Transverse colon (tissue), 4 donors: ENCODE measurements at regions not wholly inside any gene's neighbourhood (a gene's known extent, or its start where the extent isn't known, plus 50 kb on each side); places are given as distances from the start of the nearest gene placed in this dataset.

Source experiments
- DNase-seq: peaks from one replicate; pipeline ENCODE4 v3.0.0-alpha.2; 2019
- H3K27ac ChIP-seq, 4 donors: fragments of 200-600 bp; sonication (generic); 2 replicates each; pipeline ENCODE4 v1.5.1; 2016 to 2018; ENCODE audit warnings: inconsistent platforms in 4 of 4
- H3K27me3 ChIP-seq: fragments of 200-600 bp; sonication (generic); 2 replicates; pipeline ENCODE4 v1.5.1; 2017; ENCODE audit warnings: inconsistent platforms
- H3K36me3 ChIP-seq, 4 donors: fragments of 200-600 bp; sonication (generic); 2 replicates each; pipeline ENCODE4 v1.5.1; 2017 to 2019; ENCODE audit warnings: inconsistent platforms in 4 of 4
- H3K4me1 ChIP-seq, 4 donors: fragments of 200-600 bp; sonication (generic); 2 replicates each; pipeline ENCODE4 v1.5.1; 2017 to 2020; ENCODE audit warnings: inconsistent platforms in 4 of 4
- H3K4me3 ChIP-seq, 4 donors: fragments of 200-600 bp; sonication (generic); 1 replicate in 1 of 4; 2 replicates in 3 of 4; pipeline versions ENCODE4 v1.5.1 to v1.6.1; 2017 to 2019; ENCODE audit warnings: inconsistent platforms in 4 of 4
- H3K9me3 ChIP-seq, 2 donors: fragments of 200-600 bp; sonication (generic); 2 replicates each; pipeline ENCODE4 v1.5.1; 2017 to 2019; ENCODE audit warnings: inconsistent platforms in 2 of 2
- CTCF ChIP-seq, 5 experiments: fragments of 200-600 bp in 3 of 5; fragments of 450-650 bp in 2 of 5; sonication (generic) in 3 of 5; IDR thresholded peaks; 1 replicate in 2 of 5; 2 replicates in 3 of 5; pipeline ENCODE4 v1.5.1; 2016 to 2017; ENCODE audit warnings: antibody characterized with exemption in 5 of 5, inconsistent platforms in 3 of 5, mild to moderate bottlenecking in 2 of 5, moderate library complexity in 1 of 5
- EP300 ChIP-seq: sonication (generic); formaldehyde crosslinking; IDR thresholded peaks from one replicate; pipeline ENCODE4 v1.6.1; 2017; ENCODE audit warnings: antibody characterized with exemption, low read depth
- POLR2A ChIP-seq: fragments of 450-650 bp; IDR thresholded peaks from one replicate; pipeline ENCODE4 v1.6.1; 2016; ENCODE audit warnings: antibody characterized with exemption, mild to moderate bottlenecking, moderate library complexity
- POLR2AphosphoS5 ChIP-seq, 3 donors: sonication (generic); formaldehyde crosslinking; IDR thresholded peaks; one replicate each; pipeline ENCODE4 v1.6.1; 2016; ENCODE audit warnings: antibody characterized with exemption in 3 of 3
- WGBS, 2 donors: methylation state at CpG; one replicate each; pipeline ENCODE4 v1.1.5; 2018; ENCODE audit warnings: low coverage in 1 of 2; 5-methylcytosine and 5-hydroxymethylcytosine counted together
- in situ Hi-C, 4 donors: fragments of 200-750 bp; cut with MboI; loops; one replicate each; pipeline versions ENCODE4 v1.15.0 to v1.15.1; 2017; ENCODE audit warnings: low sequenced_read_pairs in 3 of 4, low pct_ligation_motif_present in 1 of 4, low pct_unique_long_range_greater_than_20kb in 1 of 4
- intact Hi-C: fragments of 100-400 bp; cut with DNase I; formaldehyde crosslinking; loops from one replicate; pipeline ENCODE4 v1.15.1; 2023; ENCODE audit warnings: low total_unique reads

- 82 to 93% methylated on average over 2 to 3 of the region's 3 CpGs for WGBS, 2 donors
- no peak for TF ChIP-seq EP300
- TF ChIP-seq POLR2AphosphoS5 (IDR thresholded peaks at IDR 0.05): no peak
- no peak for TF ChIP-seq CTCF (IDR thresholded peaks at IDR 0.05)
- TF ChIP-seq POLR2A: no peak
- no peak overlapping the region for H3K27ac ChIP-seq
- in situ Hi-C loops: loop anchor here in 1 of 4 donors (25.0 kb wide), 1 partner anchor 322 kb away; the partner anchor contains the start of gene PCDH7
- H3K9me3 ChIP-seq: no peaks in the 10 kb centered on the region
- no peaks in the 10 kb centered on the region for H3K36me3 ChIP-seq
- intact Hi-C loops: no loop called here
- H3K4me1 ChIP-seq: no peaks in the 10 kb centered on the region
- no peak for DNase-seq
- no peaks in the 10 kb centered on the region for H3K27me3 ChIP-seq
- no peak overlapping the region for H3K4me3 ChIP-seq
Observed at GRCh38 chr4:31034550-31034949, 314.4 kb downstream of the PCDH7 start.

GRCh38 chr4:31035761-31036160 lies 315.6 kb downstream of the PCDH7 start:
- Histone ChIP-seq H3K9me3 (no peaks in the 10 kb centered on the region), H3K4me1 (no peaks in the 10 kb centered on the region), H3K36me3 (no peaks in the 10 kb centered on the region), H3K27ac (no peak overlapping the region), H3K4me3 (no peak overlapping the region), H3K27me3 (no peaks in the 10 kb centered on the region)
- WGBS, 2 donors: 82 to 91% methylated on average over 1 of the region's 1 CpG
- TF ChIP-seq POLR2AphosphoS5 (IDR thresholded peaks at IDR 0.05): no peak
- no peak for TF ChIP-seq EP300
- no peak for TF ChIP-seq POLR2A
- TF ChIP-seq CTCF (IDR thresholded peaks at IDR 0.05): no peak
- intact Hi-C loops (no loop called here), in situ Hi-C loops (loop anchor here in 1 of 4 donors (25.0 kb wide), 1 partner anchor 323 kb away; the partner anchor contains the start of gene PCDH7)
- DNase-seq: no peak

- no peaks in the 10 kb centered on the region for H3K36me3 ChIP-seq
- in situ Hi-C loops: loop anchor here in 1 of 4 donors (25.0 kb wide), 1 partner anchor 325 kb away; the partner anchor contains the start of gene PCDH7
- H3K9me3 ChIP-seq: no peaks in the 10 kb centered on the region
- no peak for TF ChIP-seq POLR2A
- TF ChIP-seq CTCF (IDR thresholded peaks at IDR 0.05): no peak
- TF ChIP-seq POLR2AphosphoS5 (IDR thresholded peaks at IDR 0.05): no peak
- no peak for TF ChIP-seq EP300
- intact Hi-C loops: no loop called here
- no peaks in the 10 kb centered on the region for H3K27me3 ChIP-seq
- no peaks in the 10 kb centered on the region for H3K4me1 ChIP-seq
- H3K27ac ChIP-seq: no peak overlapping the region
- no peak overlapping the region for H3K4me3 ChIP-seq
- DNase-seq: no peak
Observed at GRCh38 chr4:31037703-31038102, 317.5 kb downstream of the PCDH7 start.

GRCh38 chr4:31039382-31039781 lies 319.2 kb downstream of the PCDH7 start:
- DNase-seq: no peak
- no peak overlapping the region for H3K27ac ChIP-seq
- no peaks in the 10 kb centered on the region for H3K36me3 ChIP-seq
- WGBS, 2 donors: 78 to 84% methylated on average over 2 to 3 of the region's 3 CpGs
- H3K4me3 ChIP-seq: no peak overlapping the region
- no peaks in the 10 kb centered on the region for H3K9me3 ChIP-seq
- in situ Hi-C loops (loop anchor here in 1 of 4 donors (25.0 kb wide), 1 partner anchor 327 kb away; the partner anchor contains the start of gene PCDH7), intact Hi-C loops (no loop called here)
- H3K27me3 ChIP-seq: no peaks in the 10 kb centered on the region
- no peaks in the 10 kb centered on the region for H3K4me1 ChIP-seq
- no peak for TF ChIP-seq CTCF (IDR thresholded peaks at IDR 0.05)
- no peak for TF ChIP-seq POLR2AphosphoS5 (IDR thresholded peaks at IDR 0.05)
- no peak for TF ChIP-seq EP300
- no peak for TF ChIP-seq POLR2A
